ENCODE measurements at regions not wholly inside any gene's neighbourhood (a gene's known extent, or its start where the extent isn't known, plus 50 kb on each side); places are given as distances from the start of the nearest gene placed in this dataset.

DNA sequence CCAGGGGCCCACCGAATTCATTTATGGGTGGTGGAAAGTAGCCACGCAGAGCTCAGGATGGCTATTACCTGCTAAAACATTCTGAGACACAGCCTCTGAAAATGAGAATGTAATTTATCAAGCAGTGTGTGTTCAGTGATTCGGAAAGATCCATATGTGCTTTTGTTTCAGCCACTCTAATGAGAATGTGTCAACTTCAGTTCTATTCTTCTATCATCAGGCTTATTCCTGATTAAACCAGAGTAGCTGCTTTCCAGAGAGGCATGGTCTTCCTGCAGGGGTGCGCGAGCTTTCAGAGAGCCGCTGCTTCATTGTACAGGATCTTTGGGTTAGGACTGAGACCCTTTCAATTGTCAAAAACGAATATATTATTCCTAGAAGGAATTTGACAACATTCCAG is 167.6 kb downstream of the OTUD1 start:
- Histone ChIP-seq H2AFZ (ENCODE audit: low read depth, low read length) (no peak overlapping the region), H3K27ac (ENCODE audit: insufficient read depth, low read depth, low read length) (no peak overlapping the region), H3K4me2 (ENCODE audit: insufficient read depth, low read length) (no peak overlapping the region), H3K9me1 (replicated peaks; ENCODE audit: control insufficient read depth, extremely low read depth, insufficient read depth, low read length) (no peaks in the 10 kb centered on the region), H3K27me3 (ENCODE audit: control insufficient read depth in 2 of 2, insufficient read depth in 2 of 2, low read length in 2 of 2) (no peaks in the 10 kb centered on the region), H3K79me2 (ENCODE audit: control insufficient read depth, insufficient read depth, low read length) (no peaks in the 10 kb centered on the region), H4K20me1 (replicated peaks; ENCODE audit: control insufficient read depth, extremely low read depth, insufficient read depth, low read length) (no peaks in the 10 kb centered on the region), H3K9me3 (replicated peaks; ENCODE audit: control insufficient read depth, insufficient read depth, low read length) (peaks cover 2% of the 10 kb centered on the region), H3K4me3 (replicated peaks in 1 of 3; ENCODE audit: insufficient read depth in 1 of 3, low read depth in 1 of 3, low read length in 3 of 3) (no peak overlapping the region), H3K36me3 (ENCODE audit: control insufficient read depth in 2 of 2, extremely low read depth in 1 of 2, insufficient read depth in 2 of 2, low read length in 2 of 2) (no peaks in the 10 kb centered on the region), H3K9ac (replicated peaks; ENCODE audit: extremely low read depth, insufficient read depth, low read length) (no peak overlapping the region), H3K4me1 (ENCODE audit: control insufficient read depth, extremely low read depth, insufficient read depth, low read length) (no peaks in the 10 kb centered on the region)
- FAIRE-seq (no peak), DNase-seq (ENCODE audit: low read depth, low spot score) (no peak)
- TF ChIP-seq MAX (IDR thresholded peaks at IDR 0.05; ENCODE audit: insufficient read depth, insufficient read length) = no peak
- no peak for TF ChIP-seq JUN (IDR thresholded peaks at IDR 0.05; ENCODE audit: borderline replicate concordance, insufficient read depth, insufficient read length, low read depth)
- POLR2A ChIA-PET = no interaction called here
- intact Hi-C loops (cut with micrococcal nuclease) (no loop called here), dilution Hi-C loops (cut with MboI; ENCODE audit: extremely low pct_ligation_motif_present, low sequenced_read_pairs) (no loop called here)
- CTCF ChIA-PET = no interaction called here
- BruUV-seq (replicated peaks) = no TSS peak

DNA sequence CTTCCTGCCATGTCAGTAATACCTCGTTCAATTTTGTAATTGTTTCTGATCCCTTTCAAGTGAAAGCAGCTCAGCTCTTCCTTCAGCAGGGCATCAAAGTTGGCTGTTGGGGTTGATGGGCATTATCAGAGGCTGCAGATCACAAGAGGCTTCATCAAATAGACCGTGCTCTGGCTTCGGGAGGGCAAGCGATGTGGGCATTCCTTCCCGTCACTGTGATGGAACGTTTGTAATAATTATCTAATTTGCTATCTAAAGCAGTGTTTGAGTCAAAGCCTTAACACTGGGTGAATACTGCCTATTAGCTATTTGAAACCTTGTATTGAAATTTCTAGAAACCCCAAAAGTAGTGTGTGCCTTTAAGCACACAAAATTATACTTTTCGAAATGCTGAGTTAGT is 170.1 kb downstream of the OTUD1 start:
- no peak overlapping the region for H3K9ac ChIP-seq (replicated peaks; ENCODE audit: extremely low read depth, insufficient read depth, low read length)
- no peak overlapping the region for H3K27ac ChIP-seq (ENCODE audit: insufficient read depth, low read depth, low read length)
- H4K20me1 ChIP-seq (replicated peaks; ENCODE audit: control insufficient read depth, extremely low read depth, insufficient read depth, low read length) = no peaks in the 10 kb centered on the region
- dilution Hi-C loops (cut with MboI; ENCODE audit: extremely low pct_ligation_motif_present, low sequenced_read_pairs) = no loop called here
- DNase-seq (ENCODE audit: low read depth, low spot score) (no peak), FAIRE-seq (no peak)
- ChIA-PET POLR2A (no interaction called here), CTCF (no interaction called here)
- H3K4me2 ChIP-seq (ENCODE audit: insufficient read depth, low read length) = no peak overlapping the region
- H3K27me3 ChIP-seq (ENCODE audit: control insufficient read depth in 2 of 2, insufficient read depth in 2 of 2, low read length in 2 of 2) = no peaks in the 10 kb centered on the region
- peaks cover 4% of the 10 kb centered on the region for H3K9me3 ChIP-seq (replicated peaks; ENCODE audit: control insufficient read depth, insufficient read depth, low read length)
- H3K4me1 ChIP-seq (ENCODE audit: control insufficient read depth, extremely low read depth, insufficient read depth, low read length) = no peaks in the 10 kb centered on the region
- no peaks in the 10 kb centered on the region for H3K79me2 ChIP-seq (ENCODE audit: control insufficient read depth, insufficient read depth, low read length)
- H3K36me3 ChIP-seq (ENCODE audit: control insufficient read depth in 2 of 2, extremely low read depth in 1 of 2, insufficient read depth in 2 of 2, low read length in 2 of 2) = no peaks in the 10 kb centered on the region
- intact Hi-C loops (cut with micrococcal nuclease) = no loop called here
- H3K9me1 ChIP-seq (replicated peaks; ENCODE audit: control insufficient read depth, extremely low read depth, insufficient read depth, low read length) = no peaks in the 10 kb centered on the region
- TF ChIP-seq MAX (IDR thresholded peaks at IDR 0.05; ENCODE audit: insufficient read depth, insufficient read length) (no peak), GATA2 (IDR thresholded peaks at IDR 0.05; ENCODE audit: insufficient read depth, insufficient read length, low read depth, low read length) (no peak), POLR2A (IDR thresholded peaks at IDR 0.05; ENCODE audit: low read depth, low read length) (no peak)
- BruUV-seq (replicated peaks) = no TSS peak
- no peak overlapping the region for H3K4me3 ChIP-seq (replicated peaks in 1 of 3; ENCODE audit: insufficient read depth in 1 of 3, low read depth in 1 of 3, low read length in 3 of 3)
- H2AFZ ChIP-seq (ENCODE audit: low read depth, low read length) = no peak overlapping the region
